Pancreas (tissue), 10 donors: ENCODE measurements at regions not wholly inside any gene's neighbourhood (a gene's known extent, or its start where the extent isn't known, plus 50 kb on each side); places are given as distances from the start of the nearest gene placed in this dataset.

Experiments used
- ATAC-seq, 4 donors: fragments of 200-7000 bp; cut with Tn5 transposase; one replicate each; pipeline versions ENCODE4 v1.8.0 to v1.9.1; 2020; ENCODE audit warnings: mild to moderate bottlenecking in 4 of 4, moderate library complexity in 4 of 4
- DNase-seq, 6 donors: peaks; one replicate each; pipeline ENCODE4 v3.0.0-alpha.2; 2020
- FAIRE-seq: peaks from 2 replicates; lab custom pipeline; 2012; peaks lifted over from hg19 to GRCh38; lab: Jason Lieb, UNC
- H3K27ac ChIP-seq, 4 donors: fragments of 200-600 bp; sonication (generic); 1 replicate in 3 of 4; 2 replicates in 1 of 4; pipeline versions ENCODE4 v1.5.0 to v1.8.0; 2020
- H3K27me3 ChIP-seq, 4 donors: fragments of 200-600 bp; one replicate each; pipeline ENCODE4 v1.8.0; 2021
- H3K36me3 ChIP-seq, 3 donors: fragments of 200-600 bp; sonication (generic) in 1 of 3; one replicate each; pipeline versions ENCODE4 v1.5.0 to v1.8.0; 2020 to 2021
- H3K4me1 ChIP-seq, 3 donors: fragments of 200-600 bp; one replicate each; pipeline ENCODE4 v1.8.0; 2021
- H3K4me3 ChIP-seq, 4 donors: fragments of 200-600 bp; sonication (generic) in 2 of 4; one replicate each; pipeline versions ENCODE4 v1.5.0 to v1.8.0; 2020 to 2021
- H3K9me3 ChIP-seq, 4 donors: fragments of 200-600 bp; one replicate each; pipeline ENCODE4 v1.8.0; 2021
- CTCF ChIP-seq, 4 donors: fragments of 200-600 bp; sonication (generic) in 3 of 4; IDR thresholded peaks; one replicate each; pipeline versions ENCODE4 v1.5.0 to v1.8.0; 2021; ENCODE audit warnings: antibody characterized with exemption in 4 of 4
- WGBS, 2 donors: extraction: QIAGEN DNeasy Blood & Tissue Kit; methylation state at CpG; one replicate each; pipeline ENCODE4 v1.1.7; 2013; 5-methylcytosine and 5-hydroxymethylcytosine counted together
- intact Hi-C, 3 donors: fragments of 100-400 bp; cut with DNase I; formaldehyde crosslinking; loops; one replicate each; pipeline versions ENCODE4 v1.11.1 to v1.14.2; 2022
- donor health status: healthy with polysubstance abuse.
- donor health status: DM: no; HTN: no; CAD: no; lungs with moderate emphysema.
- donor health status: DM: no; HTN: no; CAD: no.
- donor health status: control.
- donor health status: control.
- donor health status: Bipolar disorder and iron deficiency.
- donor health status: DM: yes; HTN: yes; CAD: no.
- donor health status: DM: no; HTN: no; CAD: no.
- donor health status: DM: no; HTN: no; CAD: no.
- donor health status: DM: yes; HTN: yes; CAD: no.

- no peak overlapping the region for H3K27ac ChIP-seq
- H3K4me3 ChIP-seq, result no peak overlapping the region
- ATAC-seq, result no peak
- H3K4me1 ChIP-seq, result no peaks in the 10 kb centered on the region
- no peak for FAIRE-seq
- no peak for TF ChIP-seq CTCF (IDR thresholded peaks at IDR 0.05)
- no peak for DNase-seq
- H3K27me3 ChIP-seq, result no peaks in the 10 kb centered on the region
- no peaks in the 10 kb centered on the region for H3K36me3 ChIP-seq
- no peaks in the 10 kb centered on the region for H3K9me3 ChIP-seq
- 33 to 45% methylated on average over 11 of the region's 11 CpGs for WGBS, 2 donors
- intact Hi-C loops, result no loop called here
These were observed 211.3 kb upstream of the FBN2 start for GRCh38 chr5:128749136-128749898.

GRCh38 chr5:128750155-128750554 is 212.1 kb upstream of the FBN2 start:
- no peak for TF ChIP-seq CTCF (IDR thresholded peaks at IDR 0.05)
- 54 to 68% methylated on average over 1 of the region's 1 CpG for WGBS, 2 donors
- intact Hi-C loops, result no loop called here
- Histone ChIP-seq H3K36me3 (no peaks in the 10 kb centered on the region), H3K9me3 (no peaks in the 10 kb centered on the region), H3K27ac (no peak overlapping the region), H3K4me1 (no peaks in the 10 kb centered on the region), H3K4me3 (no peak overlapping the region), H3K27me3 (no peaks in the 10 kb centered on the region)
- no peak for DNase-seq
- no peak for ATAC-seq
- FAIRE-seq, result no peak

GRCh38 chr5:128757196-128757959 is 207.9 kb upstream of the SLC27A6 start:
- no peak overlapping the region for H3K27ac ChIP-seq
- H3K36me3 ChIP-seq, result no peaks in the 10 kb centered on the region
- TF ChIP-seq CTCF (IDR thresholded peaks at IDR 0.05), result no peak
- H3K27me3 ChIP-seq, result no peaks in the 10 kb centered on the region
- no peak overlapping the region for H3K4me3 ChIP-seq
- 60 to 67% methylated on average over 3 of the region's 3 CpGs for WGBS, 2 donors
- H3K9me3 ChIP-seq, result no peaks in the 10 kb centered on the region
- no peaks in the 10 kb centered on the region for H3K4me1 ChIP-seq
- intact Hi-C loops, result no loop called here
- ATAC-seq (no peak), DNase-seq (no peak), FAIRE-seq (no peak)

GRCh38 chr5:128762661-128763306 is 202.5 kb upstream of the SLC27A6 start:
- WGBS, 2 donors, result 68 to 82% methylated on average over 10 of the region's 10 CpGs
- no peak for FAIRE-seq
- intact Hi-C loops, result no loop called here

More at GRCh38 chr5:128762661-128763306, 202.5 kb upstream of the SLC27A6 start:
- Histone ChIP-seq H3K27me3 (no peaks in the 10 kb centered on the region), H3K9me3 (no peaks in the 10 kb centered on the region), H3K36me3 (no peaks in the 10 kb centered on the region), H3K4me1 (no peaks in the 10 kb centered on the region), H3K27ac (no peak overlapping the region), H3K4me3 (no peak overlapping the region)
- no peak for TF ChIP-seq CTCF (IDR thresholded peaks at IDR 0.05)
- ATAC-seq, result no peak
- DNase-seq, result no peak
